HepG2 (cell line): ENCODE measurements at regions not wholly inside any gene's neighbourhood (a gene's known extent, or its start where the extent isn't known, plus 50 kb on each side); places are given as distances from the start of the nearest gene placed in this dataset.
A peak's percentile ranks its signal among the peaks of the same experiment; 100 is the strongest.

Experiments used
- FOXC1 ChIP-seq: sonication (generic); formaldehyde crosslinking; IDR thresholded peaks from 2 replicates; pipeline ENCODE4 v1.8.0; 2022; ENCODE audit warnings: mild to moderate bottlenecking, missing genetic modification reagents, borderline replicate concordance
- GATAD2A ChIP-seq: IDR thresholded peaks from 2 replicates; pipeline ENCODE4 v1.6.1; 2016
- GTF3A ChIP-seq: sonication (generic); formaldehyde crosslinking; conservative IDR thresholded peaks from 2 replicates; pipeline ENCODE4 v1.4.0; 2020; ENCODE audit warnings: mild to moderate bottlenecking, missing genetic modification reagents
- JUND ChIP-seq: sonication (generic); formaldehyde crosslinking; IDR thresholded peaks from 2 replicates; pipeline ENCODE4 v1.8.0; 2022; ENCODE audit warnings: mild to moderate bottlenecking, missing genetic modification reagents
- PHF20 ChIP-seq: sonication (generic); formaldehyde crosslinking; IDR thresholded peaks from 2 replicates; pipeline ENCODE4 v1.5.0; 2020; ENCODE audit warnings: mild to moderate bottlenecking, missing genetic modification reagents
- POGZ ChIP-seq: sonication (generic); formaldehyde crosslinking; IDR thresholded peaks from 2 replicates; pipeline ENCODE4 v1.4.0; 2020; ENCODE audit warnings: mild to moderate bottlenecking, missing genetic modification reagents
- POLR2G ChIP-seq: fragments of 200-400 bp; formaldehyde crosslinking; IDR thresholded peaks from 2 replicates; pipeline ENCODE4 v1.6.1; 2018; ENCODE audit warnings: mild to moderate bottlenecking, low read depth, low read length, moderate library complexity
- TCF7L2 ChIP-seq: IDR thresholded peaks from 2 replicates; pipeline ENCODE4 v1.6.1; 2011; ENCODE audit warnings: mild to moderate bottlenecking, low read depth, low read length, moderate library complexity
- TRIM24 ChIP-seq: sonication (generic); formaldehyde crosslinking; IDR thresholded peaks from 2 replicates; pipeline ENCODE4 v1.8.0; 2022; ENCODE audit warnings: mild to moderate bottlenecking, missing genetic modification reagents
- USF2 ChIP-seq, 2 experiments: sonication (generic) in 1 of 2; formaldehyde crosslinking in 1 of 2; IDR thresholded peaks; 2 replicates each; pipeline versions ENCODE4 v1.5.1 to v1.6.1; 2011 to 2020; ENCODE audit warnings: borderline replicate concordance in 1 of 2, low read depth in 1 of 2, low read length in 1 of 2, mild to moderate bottlenecking in 1 of 2, missing genetic modification reagents in 1 of 2, moderate library complexity in 1 of 2
- ZMYM4 ChIP-seq: sonication (generic); formaldehyde crosslinking; IDR thresholded peaks from 2 replicates; pipeline ENCODE4 v1.8.1; 2023; ENCODE audit warnings: mild to moderate bottlenecking, missing genetic modification reagents
- ZNF143 ChIP-seq: sonication (generic); formaldehyde crosslinking; IDR thresholded peaks from 2 replicates; pipeline ENCODE4 v1.4.0; 2020; ENCODE audit warnings: missing genetic modification reagents
- ZNF335 ChIP-seq: sonication (generic); formaldehyde crosslinking; IDR thresholded peaks from 2 replicates; pipeline ENCODE4 v1.4.0; 2020; ENCODE audit warnings: missing genetic modification reagents
- ZNF563 ChIP-seq: sonication (generic); formaldehyde crosslinking; IDR thresholded peaks from 2 replicates; pipeline ENCODE4 v1.8.0; 2022; ENCODE audit warnings: mild to moderate bottlenecking, moderate library complexity, missing genetic modification reagents
- ZNF7 ChIP-seq: IDR thresholded peaks from 2 replicates; pipeline ENCODE4 v1.6.1; 2016; ENCODE audit warnings: missing biosample characterization, missing genetic modification reagents
- ZNF720 ChIP-seq: sonication (generic); formaldehyde crosslinking; IDR thresholded peaks from 2 replicates; pipeline ENCODE4 v1.4.0; 2020; ENCODE audit warnings: missing genetic modification reagents
- ZNF781 ChIP-seq: sonication (generic); formaldehyde crosslinking; IDR thresholded peaks from 2 replicates; pipeline ENCODE4 v1.5.1; 2020; ENCODE audit warnings: borderline replicate concordance, mild to moderate bottlenecking, missing genetic modification reagents; ENCODE audit errors: not compliant biosample characterization
- TF ChIP-seq, protein P1 (sequence below): sonication (generic); formaldehyde crosslinking; IDR thresholded peaks from 2 replicates; pipeline ENCODE4 v1.5.0; 2020; ENCODE audit warnings: mild to moderate bottlenecking, missing genetic modification reagents, borderline replicate concordance
- TF ChIP-seq, protein P2 (sequence below): sonication (generic); formaldehyde crosslinking; IDR thresholded peaks from 2 replicates; pipeline ENCODE4 v1.4.0; 2020; ENCODE audit warnings: missing genetic modification reagents, borderline replicate concordance

GRCh38 chr1:23634840-23635651, 56.6 kb upstream of the RPL11 start (continued):
- TF ChIP-seq USF2 (IDR thresholded peaks at IDR 0.05; ENCODE audit: low read depth, low read length) (no peak), USF2 (CRISPR knock-in tag; IDR thresholded peaks at IDR 0.05; ENCODE audit: borderline replicate concordance) (no peak), JUND (CRISPR knock-in tag) (no peak), ZNF335 (no peak), TCF7L2 (no peak), PHF20 (CRISPR knock-in tag) (no peak), POLR2G (no peak), ZMYM4 (CRISPR knock-in tag) (peak; percentile 24; the same call in 1 of the 2 replicates), TRIM24 (CRISPR knock-in tag) (no peak), ZNF143 (CRISPR knock-in tag) (no peak), GTF3A (no peak), ZNF720 (no peak), ZNF7 (CRISPR knock-in tag) (no peak), GATAD2A (CRISPR knock-in tag) (0 out of 2 replicates have a peak, but pooled peaks have one; percentile 48), FOXC1 (CRISPR knock-in tag) (0 out of 2 replicates have a peak, but pooled peaks have one; percentile 23), ZNF781 (CRISPR knock-in tag) (no peak), ZNF563 (CRISPR knock-in tag) (no peak), POGZ (no peak)
- TF ChIP-seq, protein P1, sequence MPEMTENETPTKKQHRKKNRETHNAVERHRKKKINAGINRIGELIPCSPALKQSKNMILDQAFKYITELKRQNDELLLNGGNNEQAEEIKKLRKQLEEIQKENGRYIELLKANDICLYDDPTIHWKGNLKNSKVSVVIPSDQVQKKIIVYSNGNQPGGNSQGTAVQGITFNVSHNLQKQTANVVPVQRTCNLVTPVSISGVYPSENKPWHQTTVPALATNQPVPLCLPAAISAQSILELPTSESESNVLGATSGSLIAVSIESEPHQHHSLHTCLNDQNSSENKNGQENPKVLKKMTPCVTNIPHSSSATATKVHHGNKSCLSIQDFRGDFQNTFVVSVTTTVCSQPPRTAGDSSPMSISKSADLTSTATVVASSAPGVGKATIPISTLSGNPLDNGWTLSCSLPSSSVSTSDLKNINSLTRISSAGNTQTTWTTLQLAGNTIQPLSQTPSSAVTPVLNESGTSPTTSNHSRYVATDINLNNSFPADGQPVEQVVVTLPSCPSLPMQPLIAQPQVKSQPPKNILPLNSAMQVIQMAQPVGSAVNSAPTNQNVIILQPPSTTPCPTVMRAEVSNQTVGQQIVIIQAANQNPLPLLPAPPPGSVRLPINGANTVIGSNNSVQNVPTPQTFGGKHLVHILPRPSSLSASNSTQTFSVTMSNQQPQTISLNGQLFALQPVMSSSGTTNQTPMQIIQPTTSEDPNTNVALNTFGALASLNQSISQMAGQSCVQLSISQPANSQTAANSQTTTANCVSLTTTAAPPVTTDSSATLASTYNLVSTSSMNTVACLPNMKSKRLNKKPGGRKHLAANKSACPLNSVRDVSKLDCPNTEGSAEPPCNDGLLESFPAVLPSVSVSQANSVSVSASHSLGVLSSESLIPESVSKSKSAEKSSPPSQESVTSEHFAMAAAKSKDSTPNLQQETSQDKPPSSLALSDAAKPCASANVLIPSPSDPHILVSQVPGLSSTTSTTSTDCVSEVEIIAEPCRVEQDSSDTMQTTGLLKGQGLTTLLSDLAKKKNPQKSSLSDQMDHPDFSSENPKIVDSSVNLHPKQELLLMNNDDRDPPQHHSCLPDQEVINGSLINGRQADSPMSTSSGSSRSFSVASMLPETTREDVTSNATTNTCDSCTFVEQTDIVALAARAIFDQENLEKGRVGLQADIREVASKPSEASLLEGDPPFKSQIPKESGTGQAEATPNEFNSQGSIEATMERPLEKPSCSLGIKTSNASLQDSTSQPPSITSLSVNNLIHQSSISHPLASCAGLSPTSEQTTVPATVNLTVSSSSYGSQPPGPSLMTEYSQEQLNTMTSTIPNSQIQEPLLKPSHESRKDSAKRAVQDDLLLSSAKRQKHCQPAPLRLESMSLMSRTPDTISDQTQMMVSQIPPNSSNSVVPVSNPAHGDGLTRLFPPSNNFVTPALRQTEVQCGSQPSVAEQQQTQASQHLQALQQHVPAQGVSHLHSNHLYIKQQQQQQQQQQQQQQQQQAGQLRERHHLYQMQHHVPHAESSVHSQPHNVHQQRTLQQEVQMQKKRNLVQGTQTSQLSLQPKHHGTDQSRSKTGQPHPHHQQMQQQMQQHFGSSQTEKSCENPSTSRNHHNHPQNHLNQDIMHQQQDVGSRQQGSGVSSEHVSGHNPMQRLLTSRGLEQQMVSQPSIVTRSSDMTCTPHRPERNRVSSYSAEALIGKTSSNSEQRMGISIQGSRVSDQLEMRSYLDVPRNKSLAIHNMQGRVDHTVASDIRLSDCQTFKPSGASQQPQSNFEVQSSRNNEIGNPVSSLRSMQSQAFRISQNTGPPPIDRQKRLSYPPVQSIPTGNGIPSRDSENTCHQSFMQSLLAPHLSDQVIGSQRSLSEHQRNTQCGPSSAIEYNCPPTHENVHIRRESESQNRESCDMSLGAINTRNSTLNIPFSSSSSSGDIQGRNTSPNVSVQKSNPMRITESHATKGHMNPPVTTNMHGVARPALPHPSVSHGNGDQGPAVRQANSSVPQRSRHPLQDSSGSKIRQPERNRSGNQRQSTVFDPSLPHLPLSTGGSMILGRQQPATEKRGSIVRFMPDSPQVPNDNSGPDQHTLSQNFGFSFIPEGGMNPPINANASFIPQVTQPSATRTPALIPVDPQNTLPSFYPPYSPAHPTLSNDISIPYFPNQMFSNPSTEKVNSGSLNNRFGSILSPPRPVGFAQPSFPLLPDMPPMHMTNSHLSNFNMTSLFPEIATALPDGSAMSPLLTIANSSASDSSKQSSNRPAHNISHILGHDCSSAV: no peak
- TF ChIP-seq, protein P2, sequence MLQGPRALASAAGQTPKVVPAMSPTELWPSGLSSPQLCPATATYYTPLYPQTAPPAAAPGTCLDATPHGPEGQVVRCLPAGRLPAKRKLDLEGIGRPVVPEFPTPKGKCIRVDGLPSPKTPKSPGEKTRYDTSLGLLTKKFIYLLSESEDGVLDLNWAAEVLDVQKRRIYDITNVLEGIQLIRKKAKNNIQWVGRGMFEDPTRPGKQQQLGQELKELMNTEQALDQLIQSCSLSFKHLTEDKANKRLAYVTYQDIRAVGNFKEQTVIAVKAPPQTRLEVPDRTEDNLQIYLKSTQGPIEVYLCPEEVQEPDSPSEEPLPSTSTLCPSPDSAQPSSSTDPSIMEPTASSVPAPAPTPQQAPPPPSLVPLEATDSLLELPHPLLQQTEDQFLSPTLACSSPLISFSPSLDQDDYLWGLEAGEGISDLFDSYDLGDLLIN (CRISPR knock-in tag): no peak
